HG02884 (cell line): ENCODE measurements at regions not wholly inside any gene's neighbourhood (a gene's known extent, or its start where the extent isn't known, plus 50 kb on each side); places are given as distances from the start of the nearest gene placed in this dataset.

Experiments used
- ATAC-seq: cut with Tn5 transposase; IDR thresholded peaks from one replicate; pipeline ENCODE4 v1.9.1; 2021; ENCODE audit warnings: mild to moderate bottlenecking, moderate library complexity; ENCODE audit not compliant: unreplicated experiment

DNA sequence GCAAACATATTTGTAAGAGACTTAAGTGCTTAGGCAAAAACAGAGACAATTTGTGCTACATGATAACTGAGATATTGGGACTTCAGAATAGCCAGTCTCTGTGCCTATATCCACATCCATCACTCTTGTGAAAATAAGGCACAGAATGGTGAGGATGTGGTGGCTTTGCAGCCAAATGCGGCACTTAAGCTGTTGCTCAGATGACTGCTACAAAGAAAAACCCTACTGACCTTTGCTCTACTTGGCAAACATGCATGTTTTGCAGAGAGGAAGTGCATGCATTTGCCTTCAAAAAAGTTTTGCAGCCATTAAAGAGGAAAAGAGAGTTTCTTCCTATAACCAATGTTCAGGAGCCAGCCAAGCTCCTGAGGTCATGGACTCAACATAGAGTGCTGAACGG lies 675.0 kb upstream of the KIRREL3 start:
- ATAC-seq = no peak

DNA sequence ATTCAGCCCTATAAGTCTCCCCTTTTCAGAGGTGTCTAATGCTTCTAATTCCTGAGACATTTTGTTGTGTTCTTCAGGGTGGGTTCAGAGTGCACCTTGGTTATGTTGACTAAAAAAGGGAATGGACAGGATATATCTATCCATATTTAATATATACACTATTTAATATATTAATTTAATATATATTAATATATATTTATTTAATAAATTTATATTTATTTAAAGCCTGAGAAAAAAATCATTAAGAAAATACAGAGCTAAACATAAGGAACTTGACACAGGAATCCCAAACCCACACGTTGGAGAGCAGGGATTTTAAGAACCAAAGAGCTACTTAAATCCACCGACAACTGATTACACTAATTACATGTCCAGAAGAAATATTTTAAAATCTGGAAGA lies 674.2 kb upstream of the KIRREL3 start:
- no peak for ATAC-seq

DNA sequence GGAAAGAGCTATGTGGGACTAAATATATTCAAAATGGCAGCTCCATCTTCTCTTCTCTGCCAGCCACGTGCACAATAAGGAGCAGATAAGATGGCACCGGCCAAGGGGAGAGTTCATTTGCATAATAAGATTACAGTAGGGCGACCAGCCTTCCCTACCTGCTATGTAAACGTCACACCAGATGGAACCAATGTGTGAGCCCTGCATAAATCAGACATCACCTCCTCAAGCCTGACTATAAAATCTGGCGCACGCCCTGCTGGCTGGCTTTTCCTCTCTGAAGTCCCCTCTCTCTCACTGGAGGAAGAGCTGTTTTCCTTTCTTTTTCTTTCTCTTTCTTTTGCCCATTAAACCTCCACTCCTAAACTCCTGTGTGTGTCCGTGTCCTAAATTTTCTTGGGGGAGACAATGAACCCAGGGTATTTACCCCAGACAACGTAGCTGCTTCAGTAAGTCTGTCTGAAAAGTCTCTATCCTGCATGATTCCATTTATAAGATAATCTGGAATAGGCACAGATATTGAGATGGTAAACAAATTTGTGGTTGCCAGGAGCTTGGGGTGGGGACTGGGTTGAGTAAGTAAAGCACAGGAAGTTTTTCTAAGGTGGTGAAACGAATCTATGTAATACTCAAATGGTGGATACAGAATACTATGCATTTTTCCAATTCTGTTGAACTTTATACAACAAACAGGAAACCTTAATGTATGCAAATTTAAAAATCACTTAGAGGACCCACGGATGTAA lies 670.0 kb upstream of the KIRREL3 start:
- no peak for ATAC-seq

DNA sequence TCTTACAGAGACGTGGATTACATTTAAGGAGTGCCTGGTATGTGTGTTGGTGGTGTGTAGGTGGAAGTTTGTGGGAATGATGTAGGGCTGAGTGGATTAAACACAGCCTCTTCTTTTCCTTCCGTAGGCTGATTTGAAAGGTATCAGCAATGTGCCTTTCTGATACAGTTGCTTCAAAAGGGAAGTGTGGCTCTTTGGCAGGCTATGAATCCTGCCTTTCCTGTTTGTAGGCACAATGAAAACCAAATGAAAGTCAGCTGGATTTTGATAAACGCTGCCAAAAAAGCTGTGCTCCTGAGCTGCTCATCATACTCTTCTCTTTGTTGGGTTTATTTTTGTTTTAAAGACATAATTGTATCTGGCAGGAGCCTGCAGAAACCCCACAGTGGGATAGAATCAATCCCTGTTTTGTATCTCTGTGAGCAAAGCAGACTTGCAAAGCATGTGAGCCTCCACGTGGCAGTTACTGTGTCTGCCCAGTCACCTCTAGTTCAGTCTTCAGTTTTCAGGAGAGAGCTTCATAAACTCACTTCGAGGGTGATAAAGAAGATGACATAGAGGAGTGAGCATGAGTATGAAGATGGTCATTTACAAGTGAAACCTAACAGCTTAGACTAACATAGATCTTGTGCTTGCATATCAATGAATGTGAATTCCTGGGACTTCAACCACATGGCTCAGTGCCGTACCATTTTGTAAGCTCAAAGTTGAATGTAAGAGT lies 655.7 kb upstream of the KIRREL3 start:
- no peak for ATAC-seq

DNA sequence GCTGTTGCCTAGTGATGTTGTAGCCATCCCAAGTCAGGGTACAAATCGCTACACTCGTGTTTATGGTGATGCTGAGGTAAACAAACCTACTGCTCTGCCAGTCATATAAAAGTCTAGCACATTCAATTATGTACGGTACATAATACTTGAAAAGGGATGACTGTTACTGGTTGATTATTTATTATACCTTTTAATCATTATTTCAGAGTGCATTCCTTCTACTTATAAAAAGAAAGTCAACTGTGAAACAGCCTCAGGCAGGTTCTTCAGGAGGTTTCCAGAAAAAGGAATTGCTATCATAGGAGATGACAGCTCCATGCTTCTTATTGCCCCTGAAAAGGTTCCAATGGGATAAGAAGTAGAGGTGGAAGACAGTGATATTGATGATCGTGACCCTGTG lies 652.5 kb upstream of the KIRREL3 start:
- ATAC-seq = no peak

DNA sequence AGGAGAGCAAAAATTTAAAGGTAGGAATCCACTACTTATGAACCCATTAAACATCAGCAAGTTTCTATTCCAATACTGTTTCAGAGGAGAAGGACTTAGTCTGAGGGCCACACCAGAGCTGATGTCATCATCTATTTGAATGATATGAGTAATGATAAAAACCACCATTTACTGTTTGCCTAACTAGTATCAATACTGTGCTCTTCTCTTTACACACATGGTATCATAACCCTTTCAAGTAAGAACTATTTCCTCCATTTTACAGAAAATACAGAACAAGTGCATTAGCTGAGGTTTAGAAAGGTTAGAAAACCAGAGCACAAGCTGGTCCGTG lies 651.3 kb upstream of the KIRREL3 start:
- ATAC-seq = no peak

DNA sequence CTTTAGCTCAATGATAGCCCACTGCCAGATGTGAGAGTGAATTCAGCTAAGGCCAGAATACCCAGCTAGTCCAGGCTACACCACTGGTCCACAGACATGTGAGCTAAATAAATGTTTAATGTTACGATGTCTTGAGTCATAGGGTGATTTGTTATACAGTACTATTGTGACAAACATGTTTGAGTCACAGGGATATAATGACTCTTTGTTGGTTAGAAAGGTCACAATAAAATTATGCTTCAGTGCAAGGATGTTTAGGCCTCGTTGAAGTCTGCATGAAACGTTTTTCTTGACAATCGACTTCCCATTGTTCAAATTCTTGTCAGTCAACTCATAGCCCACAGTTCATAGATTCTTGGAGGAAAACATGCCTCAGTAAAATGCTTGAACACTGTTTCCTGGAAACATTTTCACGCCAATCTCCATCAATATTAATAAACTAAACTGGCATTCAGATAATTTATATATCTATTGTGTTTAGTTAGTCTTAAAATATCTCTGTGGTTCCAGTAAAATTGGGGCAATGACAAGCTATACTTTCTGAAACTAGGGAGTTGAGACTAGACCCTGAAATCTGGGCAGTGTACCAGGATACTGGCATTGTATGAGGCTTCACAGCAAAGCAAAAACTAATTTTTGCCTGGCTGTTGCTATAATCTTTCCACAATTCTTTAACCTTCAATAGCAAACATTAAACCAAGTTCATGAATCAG lies 650.8 kb upstream of the KIRREL3 start:
- ATAC-seq = no peak

DNA sequence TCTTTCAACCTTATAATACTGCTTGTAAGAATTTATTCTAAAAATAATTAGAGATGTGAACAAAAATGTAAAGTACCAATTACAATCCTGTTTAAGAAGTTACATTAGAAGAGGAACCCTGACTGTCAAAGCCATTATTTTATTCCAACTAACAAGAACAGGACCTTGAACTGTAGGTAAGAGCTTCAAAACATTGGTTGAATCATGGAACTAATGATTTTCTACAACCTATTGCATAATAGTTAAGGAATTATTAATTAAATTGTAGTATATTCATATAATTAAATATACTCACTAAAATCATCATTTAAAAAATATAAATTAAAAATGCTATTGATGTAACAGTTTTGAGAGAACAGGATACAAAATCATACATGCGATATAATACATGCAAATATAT lies 649.4 kb upstream of the KIRREL3 start:
- no peak for ATAC-seq

DNA sequence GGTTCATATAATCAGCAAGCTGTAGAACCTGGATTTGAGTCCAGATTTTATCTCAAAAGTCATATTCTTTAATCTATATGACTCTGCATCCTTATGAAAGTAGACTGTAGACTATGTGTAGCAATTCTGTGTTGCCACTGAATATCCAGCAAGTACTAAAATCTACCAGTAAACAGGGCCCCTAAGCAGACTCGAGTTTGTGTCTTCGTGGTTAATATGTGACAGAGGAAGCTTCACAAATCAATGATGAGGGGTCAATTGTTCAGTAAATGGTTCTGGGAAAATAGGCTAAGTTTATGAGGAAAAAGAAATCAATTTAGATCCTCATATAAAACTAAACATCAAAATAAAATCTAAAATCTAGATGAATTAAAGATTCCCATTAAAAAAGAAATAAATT lies 648.5 kb upstream of the KIRREL3 start:
- no peak for ATAC-seq

DNA sequence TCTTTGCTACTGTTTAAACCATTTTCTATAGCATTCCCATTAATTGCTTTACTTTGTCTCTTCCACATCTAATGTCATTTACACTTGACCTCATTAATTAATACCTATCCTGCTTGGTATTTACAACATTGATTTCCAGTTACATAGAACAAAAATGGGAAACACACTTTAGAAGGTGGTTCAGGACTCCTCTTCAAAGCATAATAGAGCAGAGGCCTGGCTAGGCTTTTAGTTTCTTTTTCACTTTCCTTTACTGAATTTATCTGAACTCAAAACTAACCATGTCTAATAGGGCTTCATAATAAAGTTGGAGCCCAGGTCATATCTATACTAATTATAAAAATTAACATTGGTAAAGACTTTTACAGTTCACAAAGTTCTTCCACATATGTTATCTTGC lies 648.0 kb upstream of the KIRREL3 start:
- ATAC-seq = no peak

DNA sequence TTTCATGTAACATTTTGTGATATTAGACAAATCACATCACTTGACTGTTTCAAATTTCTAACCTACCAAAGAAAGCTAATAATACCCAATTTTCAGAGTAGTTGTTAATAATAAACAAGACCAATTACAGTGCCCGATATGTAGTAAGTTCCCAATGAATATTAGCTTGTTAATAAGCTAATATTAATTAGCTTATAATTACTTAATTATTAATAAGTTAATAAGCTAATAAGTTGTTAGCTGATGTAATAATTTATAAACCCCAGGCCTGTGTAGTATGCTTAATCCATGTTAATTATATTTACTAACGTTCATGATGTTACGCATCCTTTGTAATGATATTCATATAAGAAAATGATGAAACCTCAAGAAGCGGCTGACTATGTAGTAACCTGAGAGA lies 643.8 kb upstream of the KIRREL3 start:
- ATAC-seq = no peak

DNA sequence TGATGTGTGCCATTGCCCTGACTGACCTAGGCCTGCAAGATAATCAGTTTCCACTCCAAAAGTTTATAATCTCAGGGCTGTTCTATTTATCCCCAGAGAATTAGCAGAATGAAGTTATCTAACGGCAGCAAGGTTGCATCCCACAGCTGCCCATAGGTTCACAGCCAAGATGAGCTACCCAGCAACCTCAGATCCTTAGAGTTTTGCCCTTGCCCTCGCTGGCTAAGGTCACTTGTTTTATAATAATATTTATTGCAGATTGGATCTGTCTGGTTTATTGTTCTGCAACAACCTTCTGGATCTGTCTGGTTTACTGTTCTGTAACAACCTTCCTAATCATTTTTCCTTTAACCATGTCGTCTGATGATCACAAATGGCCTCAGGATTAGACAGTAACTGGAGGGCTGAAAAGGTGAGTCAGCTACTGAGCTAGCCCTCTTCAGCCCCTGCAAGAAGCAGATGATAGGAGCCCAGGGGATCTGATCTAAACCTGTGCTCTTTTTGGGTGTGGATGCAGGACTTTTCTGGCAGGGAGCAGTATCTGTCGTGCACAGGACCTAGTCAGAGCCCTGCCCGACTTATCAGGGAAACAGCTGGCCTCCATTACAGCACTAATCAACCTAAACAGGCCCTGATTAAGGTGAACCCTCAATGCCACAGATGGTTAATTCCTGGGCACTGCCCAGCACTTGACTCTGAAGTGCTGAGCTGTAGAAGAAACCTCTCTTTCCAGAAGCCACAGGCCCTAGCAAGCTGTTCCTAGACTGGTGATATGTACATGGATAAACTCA lies 642.9 kb upstream of the KIRREL3 start:
- no peak for ATAC-seq

DNA sequence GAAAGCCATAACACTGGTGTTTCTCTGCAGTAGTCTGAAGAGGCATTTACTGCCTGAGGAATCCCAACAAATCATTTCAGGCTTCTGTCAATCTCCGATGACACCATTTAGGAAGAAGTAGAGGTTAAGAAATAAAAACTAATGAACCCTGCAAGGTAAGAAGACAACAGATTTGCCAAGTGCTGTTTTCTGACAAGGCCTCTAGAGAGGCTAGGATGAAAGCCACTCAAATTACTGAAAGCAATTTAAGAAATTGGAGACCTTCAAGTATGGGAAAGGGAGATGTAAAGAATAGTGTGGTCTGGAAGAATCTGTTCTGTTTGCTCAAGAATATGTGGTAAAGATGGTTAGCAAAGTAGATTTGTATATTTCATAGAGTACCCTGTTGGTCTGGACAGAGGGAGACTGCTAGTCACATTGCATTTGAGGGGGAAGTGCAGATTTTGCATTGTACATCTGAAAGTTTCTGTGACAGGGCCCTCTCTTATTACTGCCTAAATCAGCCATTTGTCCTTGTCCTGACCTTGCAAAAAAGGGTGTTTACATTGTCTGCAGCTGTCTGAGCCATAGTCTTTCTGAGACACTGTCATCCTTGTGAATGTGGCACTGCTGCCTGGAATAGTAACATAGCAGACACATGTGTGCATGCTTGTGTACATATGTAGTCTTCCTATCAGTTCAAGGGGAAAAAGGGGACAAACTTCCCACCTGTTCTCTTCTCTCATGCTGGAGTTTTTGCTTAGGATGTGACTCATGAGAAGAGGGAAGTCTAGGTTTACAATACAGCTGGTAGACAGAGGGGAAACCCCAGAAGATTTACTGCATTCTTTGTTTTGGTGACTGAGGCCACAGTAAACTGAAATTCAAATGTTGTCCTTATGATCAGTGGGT lies 640.2 kb upstream of the KIRREL3 start:
- ATAC-seq = no peak

DNA sequence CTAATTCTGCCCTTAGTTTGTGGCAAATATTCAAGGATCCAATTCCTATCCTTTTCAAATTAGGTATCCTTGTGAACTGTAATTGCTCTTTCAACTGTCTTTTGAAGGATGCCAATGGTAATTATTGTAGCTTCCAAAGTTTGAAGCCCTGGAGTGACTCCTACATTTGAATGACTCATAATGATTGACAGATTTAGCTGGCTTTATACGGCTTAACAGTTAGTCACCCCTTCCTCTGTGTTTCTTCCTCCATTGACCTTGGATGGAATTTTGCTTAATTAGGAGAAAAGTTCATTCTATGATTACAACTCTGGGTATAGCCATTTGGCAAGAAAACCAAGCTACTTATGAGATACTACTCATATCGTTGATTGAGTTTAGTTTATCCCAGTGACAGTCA lies 639.3 kb upstream of the KIRREL3 start:
- ATAC-seq = no peak

DNA sequence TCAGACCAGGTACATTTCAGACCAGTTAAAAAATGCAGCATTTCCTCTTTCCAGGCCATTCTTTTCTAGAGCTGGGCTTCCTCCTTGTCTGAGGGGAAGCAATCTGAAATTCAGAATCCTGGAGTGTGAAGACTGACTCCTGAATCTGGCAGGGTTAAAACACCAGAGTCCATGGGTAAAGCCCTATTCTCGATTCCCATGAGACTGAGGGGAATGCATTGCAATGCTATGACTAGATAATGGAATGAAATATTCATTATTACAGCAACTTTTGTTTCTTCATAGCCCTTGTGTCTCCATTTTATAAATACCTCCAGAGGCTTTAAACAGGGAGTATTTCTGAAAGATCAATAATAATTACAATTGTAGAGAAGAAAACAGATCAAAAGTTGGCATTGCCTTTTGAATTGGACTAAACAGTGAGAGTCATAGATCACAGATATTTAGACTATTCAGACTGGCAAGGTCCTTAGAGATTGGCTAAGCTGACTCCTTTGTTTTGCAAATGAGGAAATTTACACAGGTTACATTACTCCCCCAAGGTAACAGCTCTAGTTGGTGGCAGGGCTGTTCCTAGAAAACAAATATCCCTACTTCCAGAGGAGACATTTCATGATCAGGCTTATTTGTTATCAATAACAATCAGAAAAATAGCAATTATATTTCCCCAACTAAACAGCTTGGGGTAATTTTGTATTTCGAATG lies 632.6 kb upstream of the KIRREL3 start:
- ATAC-seq = no peak

DNA sequence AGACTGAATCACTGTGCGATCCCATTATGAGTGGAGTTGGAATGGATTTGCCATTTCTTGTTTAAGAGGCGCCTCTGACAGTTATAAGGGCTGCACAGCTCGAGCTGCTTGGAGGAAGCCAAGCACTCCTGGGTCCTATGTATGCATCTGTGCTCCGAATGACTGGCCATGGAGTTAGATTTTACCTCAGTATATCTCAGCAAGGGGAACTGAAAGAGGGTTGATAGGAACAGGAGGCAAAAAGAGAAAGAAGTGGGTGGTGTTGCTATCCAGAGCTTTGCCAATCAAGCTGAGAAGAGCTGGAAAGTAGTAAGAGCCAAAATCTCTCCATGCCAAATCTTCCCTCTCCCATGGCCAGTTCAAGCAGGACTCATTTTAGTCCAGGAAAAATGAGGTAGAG lies 632.0 kb upstream of the KIRREL3 start:
- ATAC-seq = no peak

DNA sequence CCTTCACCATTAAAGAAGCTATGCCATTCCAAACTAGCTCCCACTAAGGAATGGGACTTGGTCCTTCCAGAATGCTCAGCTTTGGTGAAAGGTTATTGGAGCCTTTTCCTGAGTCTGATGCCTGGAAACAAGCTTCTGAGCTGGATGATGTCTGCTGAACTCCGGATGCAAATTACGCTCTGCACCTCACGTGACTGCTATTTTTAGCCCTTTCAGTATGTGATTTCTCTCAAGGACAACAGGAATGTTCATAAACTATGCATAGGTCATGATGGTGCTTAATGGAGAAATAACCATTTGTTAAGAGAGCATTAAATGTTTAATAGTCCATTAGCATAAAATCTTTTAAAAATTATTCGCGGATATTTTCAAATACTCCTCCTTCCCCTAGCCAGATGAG lies 631.4 kb upstream of the KIRREL3 start:
- no peak for ATAC-seq

DNA sequence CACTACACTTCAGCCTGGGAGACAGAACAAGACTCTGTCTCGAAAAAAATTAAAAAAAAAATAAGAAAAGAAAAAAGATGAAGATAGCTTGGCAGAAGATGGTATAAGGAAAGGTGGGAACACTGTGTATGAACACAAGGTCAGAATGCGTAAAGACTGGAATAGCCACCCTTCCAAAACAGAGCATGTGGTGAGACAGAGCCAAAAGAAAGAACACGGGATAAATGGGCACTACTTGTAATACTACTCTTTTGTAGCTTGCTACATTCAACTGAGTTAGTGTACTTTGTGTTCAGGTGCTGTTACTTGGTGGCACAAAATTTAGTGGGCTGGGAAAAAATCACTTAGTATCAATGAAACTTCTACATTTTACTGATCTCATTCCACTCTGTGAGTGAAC lies 628.6 kb upstream of the KIRREL3 start:
- no peak for ATAC-seq

DNA sequence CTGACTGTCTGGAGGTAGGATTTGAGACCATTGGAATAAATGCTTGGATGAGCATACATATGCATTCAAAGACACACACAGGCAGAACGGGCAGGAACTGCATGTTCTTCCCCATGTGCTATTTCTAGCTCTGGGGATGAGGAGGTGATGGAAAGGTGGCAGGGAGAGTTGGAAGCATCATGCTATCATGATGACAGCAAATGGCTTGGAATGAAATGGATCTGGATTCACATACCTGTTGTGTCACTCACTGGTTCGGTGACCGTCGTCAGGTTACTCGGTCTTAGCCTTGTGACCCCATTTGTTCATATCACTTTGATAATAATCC lies 627.9 kb upstream of the KIRREL3 start:
- no peak for ATAC-seq
